C4-2B (cell line): ENCODE measurements at regions not wholly inside any gene's neighbourhood (a gene's known extent, or its start where the extent isn't known, plus 50 kb on each side); places are given as distances from the start of the nearest gene placed in this dataset.

Source experiments
- ZFX ChIP-seq: fragments of 450-650 bp; IDR thresholded peaks from 2 replicates; pipeline ENCODE4 v1.6.1; 2017
- TF ChIP-seq, protein P1 (sequence below): fragments of 450-650 bp; conservative IDR thresholded peaks from 2 replicates; pipeline ENCODE4 v1.5.1; 2017; ENCODE audit warnings: mild to moderate bottlenecking

- TF ChIP-seq, protein P1, sequence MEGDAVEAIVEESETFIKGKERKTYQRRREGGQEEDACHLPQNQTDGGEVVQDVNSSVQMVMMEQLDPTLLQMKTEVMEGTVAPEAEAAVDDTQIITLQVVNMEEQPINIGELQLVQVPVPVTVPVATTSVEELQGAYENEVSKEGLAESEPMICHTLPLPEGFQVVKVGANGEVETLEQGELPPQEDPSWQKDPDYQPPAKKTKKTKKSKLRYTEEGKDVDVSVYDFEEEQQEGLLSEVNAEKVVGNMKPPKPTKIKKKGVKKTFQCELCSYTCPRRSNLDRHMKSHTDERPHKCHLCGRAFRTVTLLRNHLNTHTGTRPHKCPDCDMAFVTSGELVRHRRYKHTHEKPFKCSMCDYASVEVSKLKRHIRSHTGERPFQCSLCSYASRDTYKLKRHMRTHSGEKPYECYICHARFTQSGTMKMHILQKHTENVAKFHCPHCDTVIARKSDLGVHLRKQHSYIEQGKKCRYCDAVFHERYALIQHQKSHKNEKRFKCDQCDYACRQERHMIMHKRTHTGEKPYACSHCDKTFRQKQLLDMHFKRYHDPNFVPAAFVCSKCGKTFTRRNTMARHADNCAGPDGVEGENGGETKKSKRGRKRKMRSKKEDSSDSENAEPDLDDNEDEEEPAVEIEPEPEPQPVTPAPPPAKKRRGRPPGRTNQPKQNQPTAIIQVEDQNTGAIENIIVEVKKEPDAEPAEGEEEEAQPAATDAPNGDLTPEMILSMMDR: no peak
- no peak for TF ChIP-seq ZFX
These were observed 954.3 kb downstream of the SQOR start for GRCh38 chr15:46589088-46589487.
